ENCODE measurements at regions not wholly inside any gene's neighbourhood (a gene's known extent, or its start where the extent isn't known, plus 50 kb on each side); places are given as distances from the start of the nearest gene placed in this dataset.

DNA sequence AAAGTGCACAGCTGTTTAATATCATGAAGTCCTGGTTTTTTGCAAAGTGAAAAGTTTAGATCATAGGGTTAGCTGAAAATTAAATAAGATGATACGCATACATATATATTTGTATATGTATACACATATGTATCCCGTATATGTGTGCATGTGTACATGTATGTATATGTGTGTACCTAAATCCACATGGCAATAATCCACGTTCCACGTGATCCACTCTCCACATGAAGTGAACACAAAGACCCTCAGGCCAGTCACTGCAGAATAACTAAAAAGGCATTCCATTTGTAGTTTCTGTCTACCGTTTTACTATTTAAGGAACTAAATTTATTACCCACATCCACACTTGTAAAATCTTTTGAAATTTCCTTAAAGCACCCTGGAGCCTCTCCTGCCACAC is 294.9 kb downstream of the FOXA2 start:
- no peak for ATAC-seq (ENCODE audit: low read depth)
- Mint-ChIP-seq H3K27me3 (no peaks in the 10 kb centered on the region), H3K27ac (no peak overlapping the region), H3K9me3 (no peaks in the 10 kb centered on the region), H3K36me3 (ENCODE audit: low read depth) (no peaks in the 10 kb centered on the region), H3K4me3 (no peak overlapping the region), H3K4me1 (no peaks in the 10 kb centered on the region)
- ChIA-PET POLR2A (no interaction called here), CTCF (no interaction called here)
- no peak for DNase-seq
- intact Hi-C loops (cut with micrococcal nuclease): no loop called here
- TF ChIP-seq, protein P1, sequence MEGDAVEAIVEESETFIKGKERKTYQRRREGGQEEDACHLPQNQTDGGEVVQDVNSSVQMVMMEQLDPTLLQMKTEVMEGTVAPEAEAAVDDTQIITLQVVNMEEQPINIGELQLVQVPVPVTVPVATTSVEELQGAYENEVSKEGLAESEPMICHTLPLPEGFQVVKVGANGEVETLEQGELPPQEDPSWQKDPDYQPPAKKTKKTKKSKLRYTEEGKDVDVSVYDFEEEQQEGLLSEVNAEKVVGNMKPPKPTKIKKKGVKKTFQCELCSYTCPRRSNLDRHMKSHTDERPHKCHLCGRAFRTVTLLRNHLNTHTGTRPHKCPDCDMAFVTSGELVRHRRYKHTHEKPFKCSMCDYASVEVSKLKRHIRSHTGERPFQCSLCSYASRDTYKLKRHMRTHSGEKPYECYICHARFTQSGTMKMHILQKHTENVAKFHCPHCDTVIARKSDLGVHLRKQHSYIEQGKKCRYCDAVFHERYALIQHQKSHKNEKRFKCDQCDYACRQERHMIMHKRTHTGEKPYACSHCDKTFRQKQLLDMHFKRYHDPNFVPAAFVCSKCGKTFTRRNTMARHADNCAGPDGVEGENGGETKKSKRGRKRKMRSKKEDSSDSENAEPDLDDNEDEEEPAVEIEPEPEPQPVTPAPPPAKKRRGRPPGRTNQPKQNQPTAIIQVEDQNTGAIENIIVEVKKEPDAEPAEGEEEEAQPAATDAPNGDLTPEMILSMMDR (IDR thresholded peaks at IDR 0.05): no peak

DNA sequence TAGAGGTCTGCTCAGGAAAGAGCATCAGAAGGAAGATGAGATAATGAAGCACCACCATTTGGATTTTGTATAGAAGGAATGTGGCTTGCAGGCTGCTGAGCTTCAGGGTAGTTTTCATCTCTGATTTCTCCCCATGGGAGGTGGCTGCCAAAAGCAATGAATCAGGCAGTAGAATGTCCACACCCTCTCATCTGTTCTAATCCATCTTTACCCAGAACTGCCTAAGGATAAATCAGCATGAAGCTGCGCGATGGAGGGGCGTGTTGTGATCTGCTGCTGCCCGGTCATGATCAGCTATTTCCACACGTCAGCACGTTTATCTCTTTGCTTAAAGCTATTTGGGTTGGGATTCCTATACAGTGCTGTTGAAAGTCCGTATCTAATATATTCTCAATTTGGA is 295.4 kb downstream of the FOXA2 start:
- DNase-seq (no peak), ATAC-seq (ENCODE audit: low read depth) (no peak)
- TF ChIP-seq, protein P1 (IDR thresholded peaks at IDR 0.05): no peak
- no peaks in the 10 kb centered on the region for H3K36me3 Mint-ChIP-seq (ENCODE audit: low read depth)
- no peaks in the 10 kb centered on the region for H3K4me1 Mint-ChIP-seq
- CTCF ChIA-PET: no interaction called here
- no peaks in the 10 kb centered on the region for H3K9me3 Mint-ChIP-seq
- intact Hi-C loops (cut with micrococcal nuclease): no loop called here
- POLR2A ChIA-PET: no interaction called here
- no peak overlapping the region for H3K27ac Mint-ChIP-seq
- H3K4me3 Mint-ChIP-seq: no peak overlapping the region
- H3K27me3 Mint-ChIP-seq: no peaks in the 10 kb centered on the region

DNA sequence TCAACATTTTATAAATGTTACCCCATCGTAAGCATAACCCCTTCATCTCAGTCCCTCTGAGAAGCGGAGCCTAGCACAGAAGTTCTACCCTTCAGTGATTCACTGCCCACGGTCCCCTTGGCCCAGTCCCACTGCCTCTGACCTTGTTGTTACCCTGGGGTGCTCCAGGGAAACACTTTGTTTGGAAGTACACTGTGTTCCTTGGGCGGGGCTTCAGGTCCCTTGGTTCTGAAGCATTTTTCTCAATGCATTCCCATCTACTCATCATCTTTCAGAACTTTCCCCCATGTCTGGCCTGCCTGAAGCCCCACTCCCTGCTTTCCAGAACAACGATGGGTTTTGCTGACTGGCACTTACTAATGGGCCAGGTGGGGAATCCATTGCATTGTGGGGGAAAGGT is 296.2 kb downstream of the FOXA2 start:
- intact Hi-C loops (cut with micrococcal nuclease): no loop called here
- TF ChIP-seq, protein P1 (IDR thresholded peaks at IDR 0.05): no peak
- CTCF ChIA-PET: no interaction called here

DNA sequence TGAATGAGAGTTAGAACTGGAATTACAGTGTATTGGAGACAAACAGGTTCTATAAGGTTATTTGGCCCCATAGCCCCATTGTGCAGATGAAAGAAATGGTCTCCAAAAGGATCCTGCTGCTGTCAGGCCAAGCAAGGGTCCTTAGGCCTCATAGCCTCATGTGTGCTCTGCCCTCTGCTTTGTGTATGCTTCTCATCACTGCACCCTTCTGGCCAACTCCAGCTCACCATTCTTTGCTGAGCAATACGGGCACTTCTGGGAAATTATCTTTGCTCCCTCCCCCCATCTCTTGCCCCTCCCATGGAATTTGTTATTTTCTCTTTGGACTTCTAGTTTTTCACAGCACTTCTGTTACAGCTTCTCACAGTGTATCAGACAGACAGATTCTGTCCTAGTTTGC is 298.8 kb downstream of the FOXA2 start:
- CTCF ChIA-PET: no interaction called here

More for the DNA sequence above, 296.2 kb downstream of the FOXA2 start:
- no peaks in the 10 kb centered on the region for H3K4me1 Mint-ChIP-seq
- no peak overlapping the region for H3K27ac Mint-ChIP-seq
- H3K9me3 Mint-ChIP-seq: no peaks in the 10 kb centered on the region
- no peak for ATAC-seq (ENCODE audit: low read depth)
- H3K4me3 Mint-ChIP-seq: no peak overlapping the region
- H3K36me3 Mint-ChIP-seq (ENCODE audit: low read depth): no peaks in the 10 kb centered on the region
- no peak for DNase-seq
- POLR2A ChIA-PET: no interaction called here
- H3K27me3 Mint-ChIP-seq: no peaks in the 10 kb centered on the region

DNA sequence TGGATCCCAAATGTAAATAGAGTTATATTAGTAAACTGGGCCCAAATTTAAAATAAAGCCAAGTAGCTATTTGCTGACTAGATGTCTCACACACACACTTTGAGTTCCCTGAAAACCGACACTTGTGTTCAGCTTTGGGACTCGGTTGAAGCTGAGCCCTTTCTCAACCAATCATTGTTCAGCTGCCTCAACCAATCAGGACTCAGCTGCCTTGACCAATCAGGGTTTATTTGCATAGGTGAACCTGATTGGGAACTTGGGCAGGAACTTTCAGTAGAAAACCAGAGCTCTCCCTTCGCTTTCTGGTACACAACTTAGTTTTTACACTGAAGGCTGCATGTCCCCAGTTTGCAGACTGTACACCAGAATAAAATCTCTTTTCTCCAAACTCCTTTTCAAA is 301.7 kb downstream of the FOXA2 start:
- ATAC-seq (ENCODE audit: low read depth): no peak
- DNase-seq: no peak
- Mint-ChIP-seq H3K9me3 (peaks cover 3% of the 10 kb centered on the region), H3K27ac (no peak overlapping the region), H3K27me3 (no peaks in the 10 kb centered on the region), H3K4me1 (no peaks in the 10 kb centered on the region), H3K36me3 (ENCODE audit: low read depth) (no peaks in the 10 kb centered on the region), H3K4me3 (no peak overlapping the region)
- ChIA-PET POLR2A (no interaction called here), CTCF (no interaction called here)
- intact Hi-C loops (cut with micrococcal nuclease): no loop called here
- TF ChIP-seq, protein P1 (IDR thresholded peaks at IDR 0.05): no peak

More for the DNA sequence above, 298.8 kb downstream of the FOXA2 start:
- no peaks in the 10 kb centered on the region for H3K27me3 Mint-ChIP-seq
- POLR2A ChIA-PET: no interaction called here
- no peak overlapping the region for H3K4me3 Mint-ChIP-seq
- H3K27ac Mint-ChIP-seq: no peak overlapping the region
- TF ChIP-seq, protein P1 (IDR thresholded peaks at IDR 0.05): no peak
- H3K9me3 Mint-ChIP-seq: no peaks in the 10 kb centered on the region
- H3K36me3 Mint-ChIP-seq (ENCODE audit: low read depth): no peaks in the 10 kb centered on the region
- ATAC-seq (ENCODE audit: low read depth) (no peak), DNase-seq (no peak)
- H3K4me1 Mint-ChIP-seq: no peaks in the 10 kb centered on the region
- intact Hi-C loops (cut with micrococcal nuclease): no loop called here
